ENCODE measurements at regions not wholly inside any gene's neighbourhood (a gene's known extent, or its start where the extent isn't known, plus 50 kb on each side); places are given as distances from the start of the nearest gene placed in this dataset.

- no peak overlapping the region for H3K4ac ChIP-seq (replicated peaks; ENCODE audit: insufficient read length, low read depth, low read length)
- TF ChIP-seq POLR2A (IDR thresholded peaks at IDR 0.05; ENCODE audit: control extremely low read depth in 1 of 2, low read depth in 2 of 2, low read length in 2 of 2): no peak
- no peak for TF ChIP-seq CHD1 (IDR thresholded peaks at IDR 0.05; ENCODE audit: low read depth, low read length)
- no peak for TF ChIP-seq RXRA (IDR thresholded peaks at IDR 0.05; ENCODE audit: insufficient read depth, low read depth, low read length)
- TF ChIP-seq JUN (IDR thresholded peaks at IDR 0.05; ENCODE audit: low read depth, low read length): no peak
- TF ChIP-seq, protein P1, sequence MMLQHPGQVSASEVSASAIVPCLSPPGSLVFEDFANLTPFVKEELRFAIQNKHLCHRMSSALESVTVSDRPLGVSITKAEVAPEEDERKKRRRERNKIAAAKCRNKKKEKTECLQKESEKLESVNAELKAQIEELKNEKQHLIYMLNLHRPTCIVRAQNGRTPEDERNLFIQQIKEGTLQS (IDR thresholded peaks at IDR 0.05; ENCODE audit: insufficient read depth, low read depth, low read length): no peak
- no peak for TF ChIP-seq TCF12 (IDR thresholded peaks at IDR 0.05; ENCODE audit: low read depth, low read length)
- TF ChIP-seq CBX5 (IDR thresholded peaks at IDR 0.05; ENCODE audit: low read depth, low read length): no peak
- no peak for TF ChIP-seq SAP30 (IDR thresholded peaks at IDR 0.05; ENCODE audit: insufficient read depth, insufficient replicate concordance, low read length)
- TF ChIP-seq HDAC6 (IDR thresholded peaks at IDR 0.05; ENCODE audit: low read depth, low read length): no peak
- TF ChIP-seq EGR1 (IDR thresholded peaks at IDR 0.05; ENCODE audit: borderline replicate concordance, low read depth, low read length): no peak
- TF ChIP-seq SRF (IDR thresholded peaks at IDR 0.05; ENCODE audit: low read depth, low read length): no peak
- H2BK20ac ChIP-seq (ENCODE audit: low read length): no peak overlapping the region
- no peak overlapping the region for H2AK5ac ChIP-seq (ENCODE audit: low read depth, low read length)
- no peaks in the 10 kb centered on the region for H3K23me2 ChIP-seq (ENCODE audit: low read depth, low read length)
- H4K5ac ChIP-seq (ENCODE audit: insufficient read length, low read depth, low read length): no peak overlapping the region
- H3K79me1 ChIP-seq (ENCODE audit: low read depth, low read length): no peaks in the 10 kb centered on the region
- no peak overlapping the region for H3K4me2 ChIP-seq (ENCODE audit: insufficient read depth in 1 of 2, low read depth in 2 of 2, low read length in 2 of 2)
- H3K56ac ChIP-seq (replicated peaks; ENCODE audit: insufficient read length, low read depth, low read length): no peak overlapping the region
- no peaks in the 10 kb centered on the region; a peak in 1 of 7 replicates for H3K4me1 ChIP-seq (replicated peaks in 1 of 4; ENCODE audit: control insufficient read depth in 3 of 4, insufficient read depth in 4 of 4, low read length in 3 of 4)
- no peak overlapping the region for H3K9ac ChIP-seq (replicated peaks in 1 of 4; ENCODE audit: extremely low read depth in 1 of 4, low read depth in 3 of 4, low read length in 3 of 4)
- H3K27me3 ChIP-seq (replicated peaks in 1 of 4; ENCODE audit: control insufficient read depth in 3 of 4, extremely low read depth in 1 of 4, insufficient read depth in 3 of 4, low read length in 3 of 4): no peaks in the 10 kb centered on the region
- no peaks in the 10 kb centered on the region for H3K79me2 ChIP-seq (ENCODE audit: control insufficient read depth in 1 of 2, insufficient read depth in 2 of 2, low read length in 2 of 2)
- ChIA-PET CTCF (ENCODE audit: partially characterized antibody) (interaction anchor here (0.6 kb wide), 1 partner anchor 486 kb away, joined by 5 read pairs; no protein-coding TSS in a partner anchor), POLR2A (ENCODE audit: partially characterized antibody) (no interaction called here)
- H3K4me3 ChIP-seq (ENCODE audit: extremely low read depth in 1 of 4, insufficient read depth in 2 of 4, low read depth in 3 of 4, low read length in 4 of 4): no peak overlapping the region
- no peak for DNase-seq (ENCODE audit: low read depth in 1 of 2, low spot score in 2 of 2)
- H4K20me1 ChIP-seq (replicated peaks in 1 of 2; ENCODE audit: control insufficient read depth in 1 of 2, insufficient read depth in 2 of 2, low read length in 2 of 2): no peaks in the 10 kb centered on the region
- no peak overlapping the region for H2BK120ac ChIP-seq (replicated peaks; ENCODE audit: low read depth, low read length)
- H3K14ac ChIP-seq (ENCODE audit: insufficient read length): no peak overlapping the region
- no peak overlapping the region for H2BK12ac ChIP-seq (ENCODE audit: low read depth, low read length)
- H3K27ac ChIP-seq (ENCODE audit: low read depth, low read length): no peak overlapping the region
- FAIRE-seq: no peak
- H4K8ac ChIP-seq (ENCODE audit: extremely low read depth, insufficient read depth, low read length): no peak overlapping the region
- no peak overlapping the region for H2BK15ac ChIP-seq (ENCODE audit: low read length)
- no peaks in the 10 kb centered on the region for H3K9me3 ChIP-seq (ENCODE audit: insufficient read depth in 2 of 2, low read depth in 1 of 2, low read length in 1 of 2)
- H2BK5ac ChIP-seq (ENCODE audit: low read depth, low read length): no peak overlapping the region
- no peak overlapping the region for H4K91ac ChIP-seq (replicated peaks; ENCODE audit: insufficient read length, low read length)
- no peak overlapping the region for H2AFZ ChIP-seq (ENCODE audit: low read length)
- H3K36me3 ChIP-seq (ENCODE audit: control insufficient read depth in 2 of 4, insufficient read depth in 4 of 4, low read length in 3 of 4): no peaks in the 10 kb centered on the region
- H3K23ac ChIP-seq (ENCODE audit: insufficient read length): no peak overlapping the region
- H3K18ac ChIP-seq (ENCODE audit: extremely low read depth, low read length): no peak overlapping the region
Measured at GRCh38 chr4:14302021-14302420, 674.5 kb upstream of the BOD1L1 start.

Measured in H1 (cell line).